Mammary epithelial cell (primary cell): ENCODE measurements at regions not wholly inside any gene's neighbourhood (a gene's known extent, or its start where the extent isn't known, plus 50 kb on each side); places are given as distances from the start of the nearest gene placed in this dataset.

Experiments used
- EZH2 ChIP-seq: IDR thresholded peaks from 2 replicates; pipeline ENCODE4 v1.6.1; 2012; ENCODE audit warnings: low read length, inconsistent platforms, borderline replicate concordance
- TF ChIP-seq, protein P1 (sequence below), 2 donors: IDR thresholded peaks in 1 of 2; conservative IDR thresholded peaks in 1 of 2; 2 replicates each; pipeline ENCODE4 v1.5.1; 2011 to 2012; ENCODE audit warnings: inconsistent platforms in 2 of 2, low read length in 2 of 2, mild to moderate bottlenecking in 2 of 2, control low read depth in 1 of 2, low read depth in 1 of 2; ENCODE audit not compliant: insufficient read depth in 1 of 2; ENCODE audit errors: extremely low read depth in 1 of 2

DNA sequence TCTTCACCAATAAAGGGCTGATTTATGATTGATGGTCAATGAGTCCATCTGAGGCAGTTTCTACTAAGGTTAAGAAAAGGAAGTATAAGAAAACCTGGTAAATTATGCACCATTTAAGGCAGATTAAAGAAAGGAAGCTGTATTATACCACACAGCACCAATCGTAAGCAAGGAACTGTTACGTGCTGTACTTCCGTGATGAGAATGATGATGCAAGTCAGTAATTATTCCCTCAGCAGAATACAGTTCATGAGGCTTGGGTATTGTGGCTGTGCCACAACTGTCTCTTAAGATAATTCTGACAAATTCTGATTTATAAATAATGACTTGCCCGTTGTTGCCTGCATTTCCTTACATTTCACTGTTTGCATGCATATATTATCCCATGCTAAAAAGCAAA is 699.0 kb downstream of the HDGFL1 start:
- TF ChIP-seq, protein P1, sequence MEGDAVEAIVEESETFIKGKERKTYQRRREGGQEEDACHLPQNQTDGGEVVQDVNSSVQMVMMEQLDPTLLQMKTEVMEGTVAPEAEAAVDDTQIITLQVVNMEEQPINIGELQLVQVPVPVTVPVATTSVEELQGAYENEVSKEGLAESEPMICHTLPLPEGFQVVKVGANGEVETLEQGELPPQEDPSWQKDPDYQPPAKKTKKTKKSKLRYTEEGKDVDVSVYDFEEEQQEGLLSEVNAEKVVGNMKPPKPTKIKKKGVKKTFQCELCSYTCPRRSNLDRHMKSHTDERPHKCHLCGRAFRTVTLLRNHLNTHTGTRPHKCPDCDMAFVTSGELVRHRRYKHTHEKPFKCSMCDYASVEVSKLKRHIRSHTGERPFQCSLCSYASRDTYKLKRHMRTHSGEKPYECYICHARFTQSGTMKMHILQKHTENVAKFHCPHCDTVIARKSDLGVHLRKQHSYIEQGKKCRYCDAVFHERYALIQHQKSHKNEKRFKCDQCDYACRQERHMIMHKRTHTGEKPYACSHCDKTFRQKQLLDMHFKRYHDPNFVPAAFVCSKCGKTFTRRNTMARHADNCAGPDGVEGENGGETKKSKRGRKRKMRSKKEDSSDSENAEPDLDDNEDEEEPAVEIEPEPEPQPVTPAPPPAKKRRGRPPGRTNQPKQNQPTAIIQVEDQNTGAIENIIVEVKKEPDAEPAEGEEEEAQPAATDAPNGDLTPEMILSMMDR (conservative IDR thresholded peaks at IDR 0.05 in 1 of 2, IDR thresholded peaks at IDR 0.05 in 1 of 2; ENCODE audit: extremely low read depth in 1 of 2, insufficient read depth in 1 of 2, low read depth in 1 of 2, low read length in 2 of 2): no peak
- no peak for TF ChIP-seq EZH2
